OCI-LY7 (cell line): ENCODE measurements at regions not wholly inside any gene's neighbourhood (a gene's known extent, or its start where the extent isn't known, plus 50 kb on each side); places are given as distances from the start of the nearest gene placed in this dataset.

ENCODE experiments used
- BruUV-seq: library from RNA; stranded (reverse); fragments of 400-500 nt; replicated peaks from 2 replicates; lab custom pipeline; 2021; lab: Mats Ljungman, UMichigan
- CTCF ChIA-PET: fragments of 300-600 bp; sonication (Branson Sonifier 250); formaldehyde crosslinking; loops from one replicate; lab custom pipeline; 2022; ENCODE audit warnings: antibody characterized with exemption; ENCODE audit not compliant: unreplicated experiment; lab: Charles Lee
- POLR2A ChIA-PET: fragments of 300-600 bp; sonication (Branson Sonifier 250); formaldehyde crosslinking; loops from one replicate; lab custom pipeline; 2022; ENCODE audit warnings: antibody characterized with exemption; lab: Charles Lee
- DNase-seq: peaks from one replicate; pipeline ENCODE4 v3.0.0-alpha.2; 2015; ENCODE audit warnings: low spot score
- H2AFZ ChIP-seq: fragments of 200-600 bp; sonication (generic), shearing (Covaris generic); 2 replicates; pipeline ENCODE4 v1.6.1; 2014; ENCODE audit warnings: mild to moderate bottlenecking, antibody characterized with exemption, low read length, moderate library complexity
- H3K27ac ChIP-seq: fragments of 200-600 bp; sonication (generic); 2 replicates; pipeline ENCODE4 v1.5.1; 2014; ENCODE audit warnings: mixed run types, low read depth, mild to moderate bottlenecking, moderate library complexity, low read length, inconsistent platforms; ENCODE audit not compliant: poor library complexity, severe bottlenecking
- H3K36me3 ChIP-seq: fragments of 200-600 bp; sonication (generic); 2 replicates; pipeline ENCODE4 v1.6.1; 2014; ENCODE audit warnings: mild to moderate bottlenecking, antibody characterized with exemption, low read length, moderate library complexity, mixed read lengths; ENCODE audit not compliant: insufficient read depth
- H3K4me1 ChIP-seq: fragments of 200-600 bp; sonication (generic); 2 replicates; pipeline ENCODE4 v1.5.1; 2014; ENCODE audit warnings: mild to moderate bottlenecking, low read length; ENCODE audit not compliant: insufficient read depth, poor library complexity, severe bottlenecking
- H3K4me2 ChIP-seq: fragments of 200-600 bp; sonication (generic); 2 replicates; pipeline ENCODE4 v1.6.1; 2014; ENCODE audit warnings: mild to moderate bottlenecking, low read length
- H3K4me3 ChIP-seq: fragments of 200-600 bp; sonication (generic); 2 replicates; pipeline ENCODE4 v1.5.1; 2014; ENCODE audit warnings: mild to moderate bottlenecking, low read depth, low read length; ENCODE audit not compliant: poor library complexity, severe bottlenecking
- H3K79me2 ChIP-seq: fragments of 200-600 bp; sonication (generic); 2 replicates; pipeline ENCODE4 v1.6.1; 2016; ENCODE audit warnings: low read depth, mild to moderate bottlenecking, low read length, moderate library complexity, mixed read lengths; ENCODE audit not compliant: insufficient read depth
- H3K9me2 ChIP-seq: fragments of 200-600 bp; sonication (generic); 2 replicates; pipeline ENCODE4 v1.6.1; 2016; ENCODE audit warnings: mild to moderate bottlenecking, low read length, mixed read lengths; ENCODE audit not compliant: insufficient read depth
- H3K9me3 ChIP-seq: fragments of 200-600 bp; sonication (generic); 2 replicates; pipeline ENCODE4 v1.6.1; 2014; ENCODE audit warnings: mild to moderate bottlenecking, mixed run types, low read length, mixed read lengths
- H4K20me1 ChIP-seq: fragments of 200-600 bp; sonication (generic); 2 replicates; pipeline ENCODE4 v1.6.1; 2014; ENCODE audit warnings: mild to moderate bottlenecking, antibody characterized with exemption, low read length, moderate library complexity, mixed read lengths; ENCODE audit not compliant: insufficient read depth
- CTCF ChIP-seq: fragments of 200-600 bp; sonication (generic); conservative IDR thresholded peaks from 2 replicates; pipeline ENCODE4 v1.5.1; 2014; ENCODE audit warnings: mild to moderate bottlenecking, antibody characterized with exemption, low read length, moderate library complexity, mixed read lengths
- EZH2phosphoT487 ChIP-seq: fragments of 200-600 bp; sonication (generic); IDR thresholded peaks from 2 replicates; pipeline ENCODE4 v1.6.1; 2018; ENCODE audit warnings: low read depth, borderline replicate concordance, mild to moderate bottlenecking, mixed run types, antibody characterized with exemption, low read length, moderate library complexity, mixed read lengths
- intact Hi-C: fragments of 100-400 bp; cut with micrococcal nuclease; formaldehyde crosslinking; loops from one replicate; pipeline ENCODE4 v1.10.0; 2022; ENCODE audit not compliant: unreplicated experiment

- Histone ChIP-seq H2AFZ (no peak overlapping the region), H3K79me2 (no peaks in the 10 kb centered on the region), H3K9me3 (no peaks in the 10 kb centered on the region), H3K4me2 (no peak overlapping the region), H3K4me1 (no peaks in the 10 kb centered on the region), H4K20me1 (no peaks in the 10 kb centered on the region), H3K36me3 (no peaks in the 10 kb centered on the region), H3K27ac (no peak overlapping the region), H3K9me2 (no peaks in the 10 kb centered on the region), H3K4me3 (no peak overlapping the region)
- no peak for DNase-seq
- CTCF ChIA-PET, result no interaction called here
- TF ChIP-seq EZH2phosphoT487 (no peak), CTCF (no peak)
- no TSS peak for BruUV-seq
- intact Hi-C loops, result no loop called here
- POLR2A ChIA-PET, result interaction anchor here (1.0 kb wide), 1 partner anchor 13 kb away, joined by 4 read pairs; no protein-coding TSS in a partner anchor
Measured at GRCh38 chr9:108193026-108193710, 662.6 kb downstream of the ACTL7B start.

- no peaks in the 10 kb centered on the region for H4K20me1 ChIP-seq
- H3K27ac ChIP-seq, result no peak overlapping the region
- no peaks in the 10 kb centered on the region for H3K36me3 ChIP-seq
- intact Hi-C loops, result no loop called here
- H3K9me2 ChIP-seq, result no peaks in the 10 kb centered on the region
- no peak overlapping the region for H3K4me2 ChIP-seq
- no peak for DNase-seq
- no peak overlapping the region for H3K4me3 ChIP-seq
- BruUV-seq, result no TSS peak
- TF ChIP-seq CTCF (no peak), EZH2phosphoT487 (no peak)
- no peaks in the 10 kb centered on the region for H3K9me3 ChIP-seq
- H2AFZ ChIP-seq, result no peak overlapping the region
- H3K79me2 ChIP-seq, result no peaks in the 10 kb centered on the region
- no peaks in the 10 kb centered on the region for H3K4me1 ChIP-seq
- ChIA-PET POLR2A (interaction anchor here (0.6 kb wide), 1 partner anchor 673 kb away, joined by 3 read pairs; no protein-coding TSS in a partner anchor), CTCF (no interaction called here)
Measured at GRCh38 chr9:108191065-108191464, 664.7 kb downstream of the ACTL7B start.

GRCh38 chr9:108188976-108189375 lies 666.8 kb downstream of the ACTL7B start:
- no peak for TF ChIP-seq CTCF
- no peak for TF ChIP-seq EZH2phosphoT487
- no peaks in the 10 kb centered on the region for H3K9me2 ChIP-seq
- BruUV-seq, result no TSS peak
- no peak for DNase-seq
- H4K20me1 ChIP-seq, result no peaks in the 10 kb centered on the region
- H3K4me2 ChIP-seq, result no peak overlapping the region
- no peak overlapping the region for H3K27ac ChIP-seq
- no peaks in the 10 kb centered on the region for H3K36me3 ChIP-seq
- ChIA-PET POLR2A (no interaction called here), CTCF (no interaction called here)
- intact Hi-C loops, result no loop called here
- H3K4me3 ChIP-seq, result no peak overlapping the region
- H3K79me2 ChIP-seq, result no peaks in the 10 kb centered on the region
- H2AFZ ChIP-seq, result no peak overlapping the region
- no peaks in the 10 kb centered on the region for H3K9me3 ChIP-seq
- H3K4me1 ChIP-seq, result no peaks in the 10 kb centered on the region
